HG02610 (cell line): ENCODE measurements at regions not wholly inside any gene's neighbourhood (a gene's known extent, or its start where the extent isn't known, plus 50 kb on each side); places are given as distances from the start of the nearest gene placed in this dataset.
"Not testable (repeated sequence)": the region's sequence is repeated elsewhere in the genome, so short reads cannot be mapped to it uniquely, and the experiment has no call there.

Experiments
- ATAC-seq: cut with Tn5 transposase; IDR thresholded peaks from one replicate; pipeline ENCODE4 v1.9.1; 2021; ENCODE audit warnings: mild to moderate bottlenecking, moderate library complexity; ENCODE audit not compliant: unreplicated experiment

GRCh38 chr2:84158605-84159004 is 300.5 kb downstream of the SUCLG1 start:
- ATAC-seq: no peak

- ATAC-seq: no peak
Measured at GRCh38 chr2:84152462-84152861, 306.6 kb downstream of the SUCLG1 start.

GRCh38 chr2:84144345-84144744 is 314.7 kb downstream of the SUCLG1 start:
- no peak for ATAC-seq

GRCh38 chr2:84137034-84137433 is 322.0 kb downstream of the SUCLG1 start:
- ATAC-seq: no peak

- no peak for ATAC-seq
Measured at GRCh38 chr2:84132370-84132769, 326.7 kb downstream of the SUCLG1 start.

- ATAC-seq: no peak
Measured at GRCh38 chr2:84131278-84131830, 327.7 kb downstream of the SUCLG1 start.

GRCh38 chr2:84129018-84129417 is 330.1 kb downstream of the SUCLG1 start:
- ATAC-seq: no peak

GRCh38 chr2:84127812-84128211 is 331.3 kb downstream of the SUCLG1 start:
- ATAC-seq: not testable (repeated sequence)

- no peak for ATAC-seq
Measured at GRCh38 chr2:84126530-84126929, 332.6 kb downstream of the SUCLG1 start.

- no peak for ATAC-seq
Measured at GRCh38 chr2:84126084-84126483, 333.0 kb downstream of the SUCLG1 start.

GRCh38 chr2:84116143-84116542 is 342.9 kb downstream of the SUCLG1 start:
- no peak for ATAC-seq

- peak; percentile 77 for ATAC-seq
Measured at GRCh38 chr2:84115173-84115857, 343.8 kb downstream of the SUCLG1 start.

GRCh38 chr2:84103816-84104527 is 355.1 kb downstream of the SUCLG1 start:
- ATAC-seq: not testable (repeated sequence)

- no peak for ATAC-seq
Measured at GRCh38 chr2:84102274-84102673, 356.8 kb downstream of the SUCLG1 start.

GRCh38 chr2:84088656-84089055 is 370.4 kb downstream of the SUCLG1 start:
- no peak for ATAC-seq

- no peak for ATAC-seq
Measured at GRCh38 chr2:84085562-84085961, 373.5 kb downstream of the SUCLG1 start.

GRCh38 chr2:84084856-84085255 is 374.2 kb downstream of the SUCLG1 start:
- ATAC-seq: no peak

GRCh38 chr2:84083984-84084383 is 375.1 kb downstream of the SUCLG1 start:
- ATAC-seq: no peak

GRCh38 chr2:84078471-84078870 is 380.6 kb downstream of the SUCLG1 start:
- no peak for ATAC-seq

GRCh38 chr2:84077496-84077895 is 381.6 kb downstream of the SUCLG1 start:
- ATAC-seq: no peak

GRCh38 chr2:84071050-84071449 is 388.0 kb downstream of the SUCLG1 start:
- no peak for ATAC-seq

- ATAC-seq: no peak
Measured at GRCh38 chr2:84065857-84066256, 393.2 kb downstream of the SUCLG1 start.
